Nephron (organoid): ENCODE measurements at regions not wholly inside any gene's neighbourhood (a gene's known extent, or its start where the extent isn't known, plus 50 kb on each side); places are given as distances from the start of the nearest gene placed in this dataset.

Experiments used
- H3K27ac Mint-ChIP-seq, 3 experiments: 2 replicates each; pipeline ENCODE4 v1.8.0; 2020; ENCODE audit warnings: mixed read lengths in 3 of 3, mild to moderate bottlenecking in 2 of 3, moderate library complexity in 1 of 3
- H3K27me3 Mint-ChIP-seq: 2 replicates; pipeline ENCODE4 v1.8.0; 2021; ENCODE audit warnings: low read depth, mild to moderate bottlenecking, moderate library complexity, mixed read lengths
- H3K36me3 Mint-ChIP-seq: 2 replicates; pipeline ENCODE4 v1.8.0; 2020; ENCODE audit warnings: low read depth, mixed read lengths
- H3K4me1 Mint-ChIP-seq: 2 replicates; pipeline ENCODE4 v1.8.0; 2020; ENCODE audit warnings: mixed read lengths
- H3K4me3 Mint-ChIP-seq, 3 experiments: 2 replicates each; pipeline ENCODE4 v1.8.0; 2020; ENCODE audit warnings: mild to moderate bottlenecking in 3 of 3, mixed read lengths in 3 of 3, moderate library complexity in 2 of 3
- H3K9me3 Mint-ChIP-seq: 2 replicates; pipeline ENCODE4 v1.8.0; 2020; ENCODE audit warnings: mixed read lengths
- TF ChIP-seq, protein P1 (sequence below), 3 experiments: fragments of 200-600 bp; sonication (generic); IDR thresholded peaks; one replicate each; pipeline ENCODE4 v1.5.0; 2021; ENCODE audit warnings: antibody characterized with exemption in 3 of 3; ENCODE audit not compliant: unreplicated experiment in 3 of 3

DNA sequence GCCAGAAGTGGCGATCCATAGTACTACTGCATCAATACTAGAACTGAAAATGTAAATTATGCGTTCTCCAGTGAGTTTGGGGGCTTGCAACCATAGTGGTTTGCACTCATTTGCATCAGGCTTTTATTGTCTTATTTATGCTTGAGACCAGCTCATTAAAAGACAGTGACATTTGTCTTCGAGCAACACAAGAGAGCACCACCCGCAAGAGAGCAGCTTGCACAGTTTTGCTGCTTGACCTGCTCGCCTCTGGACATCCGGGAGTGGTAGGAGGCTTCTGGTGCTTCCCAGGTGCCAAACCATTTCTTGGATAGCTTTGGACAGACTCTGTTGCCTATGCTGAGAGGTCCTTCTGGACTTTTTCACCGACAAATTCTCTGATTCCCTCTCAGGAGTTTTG, 294.6 kb downstream of the MEX3B start:
- Mint-ChIP-seq H3K9me3 (no peaks in the 10 kb centered on the region), H3K27ac (peak overlapping the region in 1 of 3 experiments; percentile 58), H3K4me1 (peaks cover 66% of the 10 kb centered on the region), H3K4me3 (no peak overlapping the region), H3K27me3 (peaks cover 6% of the 10 kb centered on the region), H3K36me3 (no peaks in the 10 kb centered on the region)
- TF ChIP-seq, protein P1, sequence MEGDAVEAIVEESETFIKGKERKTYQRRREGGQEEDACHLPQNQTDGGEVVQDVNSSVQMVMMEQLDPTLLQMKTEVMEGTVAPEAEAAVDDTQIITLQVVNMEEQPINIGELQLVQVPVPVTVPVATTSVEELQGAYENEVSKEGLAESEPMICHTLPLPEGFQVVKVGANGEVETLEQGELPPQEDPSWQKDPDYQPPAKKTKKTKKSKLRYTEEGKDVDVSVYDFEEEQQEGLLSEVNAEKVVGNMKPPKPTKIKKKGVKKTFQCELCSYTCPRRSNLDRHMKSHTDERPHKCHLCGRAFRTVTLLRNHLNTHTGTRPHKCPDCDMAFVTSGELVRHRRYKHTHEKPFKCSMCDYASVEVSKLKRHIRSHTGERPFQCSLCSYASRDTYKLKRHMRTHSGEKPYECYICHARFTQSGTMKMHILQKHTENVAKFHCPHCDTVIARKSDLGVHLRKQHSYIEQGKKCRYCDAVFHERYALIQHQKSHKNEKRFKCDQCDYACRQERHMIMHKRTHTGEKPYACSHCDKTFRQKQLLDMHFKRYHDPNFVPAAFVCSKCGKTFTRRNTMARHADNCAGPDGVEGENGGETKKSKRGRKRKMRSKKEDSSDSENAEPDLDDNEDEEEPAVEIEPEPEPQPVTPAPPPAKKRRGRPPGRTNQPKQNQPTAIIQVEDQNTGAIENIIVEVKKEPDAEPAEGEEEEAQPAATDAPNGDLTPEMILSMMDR (IDR thresholded peaks at IDR 0.05; ENCODE audit: unreplicated experiment in 3 of 3), result no peak

DNA sequence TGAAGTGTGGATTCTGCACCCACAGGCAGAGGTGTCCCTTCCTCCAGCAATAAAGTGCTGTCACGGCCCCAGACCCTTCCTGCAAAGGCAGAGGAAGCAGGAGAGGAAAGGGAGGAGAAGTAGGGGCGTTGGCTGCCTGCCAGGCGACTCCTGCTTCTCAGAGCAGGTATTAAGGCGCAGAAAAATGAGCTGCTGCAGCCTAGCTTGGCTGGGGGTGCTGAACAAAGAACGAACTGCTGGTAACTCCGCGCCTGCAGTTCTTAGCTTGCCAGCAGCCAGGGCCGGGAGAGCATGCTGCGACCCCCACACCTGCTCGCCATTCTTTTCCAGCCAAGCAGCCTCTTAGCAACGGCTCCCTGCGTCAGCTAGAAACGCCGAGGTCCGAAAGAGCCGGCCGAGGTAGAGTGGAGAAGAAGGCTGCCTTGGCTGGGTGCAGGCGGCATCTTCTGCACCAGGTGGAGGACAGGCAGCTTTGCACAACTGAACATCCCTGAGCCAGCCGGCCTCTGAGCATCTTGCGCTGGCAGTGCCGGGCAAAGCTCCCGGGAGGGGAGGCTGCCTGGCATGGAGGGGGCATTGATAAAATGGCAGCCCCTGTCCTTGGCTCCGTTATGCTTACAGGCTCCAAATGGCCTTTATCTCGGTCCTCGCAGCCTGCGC, 296.0 kb downstream of the MEX3B start:
- no peaks in the 10 kb centered on the region for H3K36me3 Mint-ChIP-seq
- H3K4me3 Mint-ChIP-seq, result no peak overlapping the region
- H3K4me1 Mint-ChIP-seq, result peaks cover 66% of the 10 kb centered on the region
- no peaks in the 10 kb centered on the region for H3K27me3 Mint-ChIP-seq
- H3K27ac Mint-ChIP-seq, result peak overlapping the region in 1 of 3 experiments; percentile 64
- TF ChIP-seq, protein P1 (IDR thresholded peaks at IDR 0.05; ENCODE audit: unreplicated experiment in 3 of 3), result no peak
- no peaks in the 10 kb centered on the region for H3K9me3 Mint-ChIP-seq

DNA sequence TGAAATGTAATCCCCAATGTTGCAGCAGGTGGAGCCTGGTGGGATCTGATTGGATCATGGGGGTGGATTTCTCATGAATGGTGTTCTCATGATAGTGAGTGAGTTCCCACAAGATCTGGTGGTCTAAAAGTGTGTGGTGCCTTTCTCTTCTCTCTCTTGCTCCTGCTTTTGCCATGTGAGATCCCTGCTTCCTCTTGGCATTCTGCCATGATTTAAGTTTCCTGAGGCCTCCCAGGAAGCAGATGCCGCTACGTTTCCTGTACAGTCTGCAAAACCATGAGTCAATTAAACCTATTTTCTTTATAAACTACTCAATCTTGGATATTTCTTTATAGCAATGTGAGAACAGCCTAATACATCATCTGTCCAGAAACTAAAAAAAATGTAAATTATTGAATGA, 298.3 kb downstream of the MEX3B start:
- no peak overlapping the region for H3K4me3 Mint-ChIP-seq

DNA sequence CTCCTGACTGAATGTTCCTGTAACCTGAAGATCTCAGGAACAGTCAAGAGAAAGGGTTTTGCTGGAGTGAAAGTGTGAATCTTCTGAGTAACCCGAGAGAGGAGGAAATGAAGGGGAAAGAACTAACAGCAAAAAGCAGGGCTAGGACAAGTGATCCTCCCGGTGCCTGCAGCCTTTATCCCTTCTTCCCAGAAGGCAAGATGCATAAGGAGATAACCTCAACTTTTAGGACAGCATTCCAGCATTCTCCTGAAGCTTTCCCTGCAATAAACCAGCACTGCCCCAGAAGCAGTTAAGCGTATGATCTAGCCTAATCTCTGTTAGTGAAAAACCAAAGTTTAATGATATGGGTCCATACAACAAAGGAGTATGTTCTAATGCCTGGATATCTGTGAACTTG, 298.8 kb downstream of the MEX3B start:
- H3K27ac Mint-ChIP-seq, result peak overlapping the region; percentile 35 to 43 (median 38)
- TF ChIP-seq, protein P1 (IDR thresholded peaks at IDR 0.05; ENCODE audit: unreplicated experiment in 3 of 3), result no peak
- H3K4me3 Mint-ChIP-seq, result no peak overlapping the region
- peaks cover 51% of the 10 kb centered on the region for H3K4me1 Mint-ChIP-seq
- no peaks in the 10 kb centered on the region for H3K36me3 Mint-ChIP-seq
- no peaks in the 10 kb centered on the region for H3K27me3 Mint-ChIP-seq
- H3K9me3 Mint-ChIP-seq, result no peaks in the 10 kb centered on the region

More for the DNA sequence above, 298.3 kb downstream of the MEX3B start:
- TF ChIP-seq, protein P1 (IDR thresholded peaks at IDR 0.05; ENCODE audit: unreplicated experiment in 3 of 3), result no peak
- no peaks in the 10 kb centered on the region for H3K27me3 Mint-ChIP-seq
- peaks cover 55% of the 10 kb centered on the region for H3K4me1 Mint-ChIP-seq
- H3K9me3 Mint-ChIP-seq, result no peaks in the 10 kb centered on the region
- H3K36me3 Mint-ChIP-seq, result no peaks in the 10 kb centered on the region
- H3K27ac Mint-ChIP-seq, result peak overlapping the region in 2 of 3 experiments; percentile 38 to 43

DNA sequence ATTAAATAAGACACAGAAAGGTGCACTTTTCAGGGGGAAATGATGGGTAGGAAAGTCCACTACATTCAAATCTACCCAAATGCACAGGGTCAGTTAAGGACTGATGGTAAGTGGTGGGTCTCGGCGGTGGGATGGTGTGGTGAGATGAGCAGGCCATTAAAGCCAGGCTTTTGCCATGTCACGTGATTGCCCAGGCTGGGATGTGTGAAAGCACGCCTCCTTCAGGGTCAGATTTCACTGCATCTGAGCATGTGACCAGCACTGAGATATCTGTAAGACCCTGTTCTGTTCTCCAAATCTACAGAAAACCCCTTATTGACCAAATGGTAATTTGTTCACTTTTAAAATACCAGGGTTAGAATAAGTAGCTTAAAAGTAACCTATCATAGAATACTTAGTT, 301.5 kb downstream of the MEX3B start:
- TF ChIP-seq, protein P1 (IDR thresholded peaks at IDR 0.05; ENCODE audit: unreplicated experiment in 3 of 3), result no peak
- Mint-ChIP-seq H3K4me1 (peaks cover 44% of the 10 kb centered on the region), H3K27ac (no peak overlapping the region), H3K36me3 (peaks cover 3% of the 10 kb centered on the region), H3K9me3 (peaks cover 3% of the 10 kb centered on the region), H3K27me3 (no peaks in the 10 kb centered on the region), H3K4me3 (no peak overlapping the region)

DNA sequence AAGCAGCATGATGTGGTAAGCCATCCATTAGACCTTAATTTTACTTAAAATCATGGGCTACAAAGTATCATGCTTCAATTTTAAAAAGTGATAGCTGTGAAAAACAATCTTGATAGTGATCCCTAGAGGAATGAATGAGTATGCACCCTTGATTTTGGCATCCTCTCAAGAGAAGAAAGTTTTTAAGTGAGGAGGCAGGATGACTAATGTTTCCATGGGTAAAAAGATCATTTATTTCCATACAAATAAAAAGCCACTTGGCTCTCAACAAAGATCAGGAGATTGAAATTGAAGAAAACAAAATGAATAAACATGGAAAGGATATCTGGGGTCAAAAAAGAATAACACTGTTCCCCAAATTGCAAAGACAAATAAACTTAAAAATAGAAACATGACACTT, 305.4 kb downstream of the MEX3B start:
- peak overlapping the region; percentile 12 to 62 (median 60) for H3K27ac Mint-ChIP-seq
- H3K9me3 Mint-ChIP-seq, result peaks cover 12% of the 10 kb centered on the region
- peaks cover 9% of the 10 kb centered on the region for H3K36me3 Mint-ChIP-seq
- no peak overlapping the region for H3K4me3 Mint-ChIP-seq
- TF ChIP-seq, protein P1 (IDR thresholded peaks at IDR 0.05; ENCODE audit: unreplicated experiment in 3 of 3), result no peak
- H3K27me3 Mint-ChIP-seq, result no peaks in the 10 kb centered on the region
- peaks cover 23% of the 10 kb centered on the region for H3K4me1 Mint-ChIP-seq
